ENCODE measurements at regions not wholly inside any gene's neighbourhood (a gene's known extent, or its start where the extent isn't known, plus 50 kb on each side); places are given as distances from the start of the nearest gene placed in this dataset.

DNA sequence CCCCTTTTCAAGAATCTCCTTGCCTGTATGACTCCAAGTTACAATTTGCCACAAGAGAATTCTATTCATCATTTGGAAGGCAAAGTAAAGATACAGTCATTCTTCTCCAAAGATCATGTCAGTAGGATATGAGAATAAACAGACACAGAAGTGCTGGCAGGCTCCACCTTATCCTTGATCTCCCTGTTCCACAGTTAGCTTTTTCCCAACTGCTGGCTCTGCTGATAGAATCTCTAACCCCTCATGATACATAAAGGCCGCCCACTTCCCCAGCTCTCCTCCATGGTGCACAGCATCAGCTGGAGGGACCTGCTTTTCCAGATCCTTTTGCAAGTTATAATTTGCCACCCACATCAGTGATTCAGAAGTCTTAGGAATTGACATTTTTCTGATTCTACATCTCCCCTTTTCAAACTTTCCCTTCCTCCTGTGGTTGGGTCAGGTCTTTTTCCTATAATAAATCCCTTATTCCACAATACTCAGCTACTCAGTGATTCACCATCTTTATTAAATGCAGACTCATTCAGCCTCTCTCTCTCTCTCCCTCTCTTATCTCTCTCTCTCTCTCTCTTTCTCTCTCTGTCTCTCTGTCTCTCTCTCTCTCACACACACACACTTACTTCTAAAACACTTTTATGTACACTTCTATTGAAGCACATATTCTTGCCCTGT is 465.4 kb downstream of the GBE1 start:
- Mint-ChIP-seq H3K27me3 (no peaks in the 10 kb centered on the region), H3K4me3 (no peak overlapping the region), H3K4me1 (no peaks in the 10 kb centered on the region), H3K36me3 (no peaks in the 10 kb centered on the region), H3K27ac (no peak overlapping the region), H3K9me3 (peaks cover 2% of the 10 kb centered on the region)
- ATAC-seq (ENCODE audit: low read depth) (no peak), DNase-seq (no peak)
- POLR2A ChIA-PET: no interaction called here

DNA sequence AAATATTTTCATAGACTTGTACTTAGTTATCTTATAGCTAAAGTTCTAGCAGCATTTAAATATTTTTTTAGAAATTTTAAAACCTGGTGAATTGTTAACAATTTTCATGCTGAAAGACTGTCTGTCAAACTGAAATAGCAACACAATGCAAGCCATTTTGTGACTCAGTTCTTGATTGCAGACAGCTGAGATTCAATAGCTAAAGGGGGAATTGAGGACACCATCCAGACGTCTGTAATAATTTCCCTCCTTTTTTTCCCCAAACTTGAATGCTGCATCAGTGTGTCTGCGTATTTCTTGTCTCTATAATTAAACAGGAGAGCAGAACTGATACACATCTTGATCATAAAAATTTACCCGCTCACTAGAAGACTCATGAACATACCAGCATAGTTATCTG is 468.3 kb downstream of the GBE1 start:
- no peak for DNase-seq
- Mint-ChIP-seq H3K9me3 (peaks cover 2% of the 10 kb centered on the region), H3K27me3 (no peaks in the 10 kb centered on the region), H3K4me3 (no peak overlapping the region), H3K36me3 (no peaks in the 10 kb centered on the region), H3K27ac (no peak overlapping the region), H3K4me1 (no peaks in the 10 kb centered on the region)
- POLR2A ChIA-PET: no interaction called here
- no peak for ATAC-seq (ENCODE audit: low read depth)

DNA sequence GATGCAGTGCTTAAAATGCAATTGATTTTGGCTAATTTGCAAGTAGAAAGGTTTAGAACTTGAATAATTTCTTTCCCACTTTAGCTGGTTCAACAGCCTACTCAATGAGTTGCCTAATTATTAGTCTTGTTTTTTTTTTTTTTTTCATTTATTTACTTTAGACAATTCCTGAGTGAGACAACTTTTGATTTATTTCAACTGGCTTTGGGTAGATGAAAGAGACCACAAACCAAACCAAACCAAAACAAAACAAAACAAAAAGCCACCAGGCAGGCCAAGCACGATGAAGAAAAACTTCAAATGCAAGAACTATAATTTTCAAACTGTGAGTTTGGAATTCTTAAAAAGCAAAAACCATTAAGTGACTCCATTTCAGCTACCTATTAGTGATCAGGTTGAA is 469.9 kb downstream of the GBE1 start:
- Mint-ChIP-seq H3K4me3 (no peak overlapping the region), H3K9me3 (peaks cover 2% of the 10 kb centered on the region), H3K27me3 (no peaks in the 10 kb centered on the region), H3K36me3 (no peaks in the 10 kb centered on the region), H3K27ac (no peak overlapping the region), H3K4me1 (no peaks in the 10 kb centered on the region)
- DNase-seq: no peak
- POLR2A ChIA-PET: no interaction called here
- no peak for ATAC-seq (ENCODE audit: low read depth)

DNA sequence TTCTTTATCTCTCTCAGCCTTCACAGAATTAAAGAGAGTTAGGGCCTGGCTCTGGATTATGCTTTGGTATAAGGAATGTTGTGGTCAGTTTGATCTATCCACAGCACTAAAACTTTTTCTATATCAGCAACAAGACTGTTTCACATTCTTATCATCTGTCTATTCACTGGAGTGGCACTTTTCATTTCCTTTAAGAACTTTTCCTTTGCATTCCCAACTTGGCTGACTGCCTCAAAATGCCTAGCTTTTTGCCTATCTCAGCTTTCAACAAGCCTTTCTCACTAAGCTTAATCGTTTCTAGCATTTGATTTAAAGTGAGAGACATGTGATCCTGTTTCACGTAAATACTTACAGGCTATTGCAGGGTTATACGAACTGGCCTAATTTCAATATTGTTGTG is 471.8 kb downstream of the GBE1 start:
- Mint-ChIP-seq H3K4me1 (no peaks in the 10 kb centered on the region), H3K9me3 (peaks cover 2% of the 10 kb centered on the region), H3K27me3 (no peaks in the 10 kb centered on the region), H3K4me3 (no peak overlapping the region), H3K36me3 (no peaks in the 10 kb centered on the region), H3K27ac (no peak overlapping the region)
- ATAC-seq (ENCODE audit: low read depth) (no peak), DNase-seq (no peak)
- POLR2A ChIA-PET: no interaction called here

DNA sequence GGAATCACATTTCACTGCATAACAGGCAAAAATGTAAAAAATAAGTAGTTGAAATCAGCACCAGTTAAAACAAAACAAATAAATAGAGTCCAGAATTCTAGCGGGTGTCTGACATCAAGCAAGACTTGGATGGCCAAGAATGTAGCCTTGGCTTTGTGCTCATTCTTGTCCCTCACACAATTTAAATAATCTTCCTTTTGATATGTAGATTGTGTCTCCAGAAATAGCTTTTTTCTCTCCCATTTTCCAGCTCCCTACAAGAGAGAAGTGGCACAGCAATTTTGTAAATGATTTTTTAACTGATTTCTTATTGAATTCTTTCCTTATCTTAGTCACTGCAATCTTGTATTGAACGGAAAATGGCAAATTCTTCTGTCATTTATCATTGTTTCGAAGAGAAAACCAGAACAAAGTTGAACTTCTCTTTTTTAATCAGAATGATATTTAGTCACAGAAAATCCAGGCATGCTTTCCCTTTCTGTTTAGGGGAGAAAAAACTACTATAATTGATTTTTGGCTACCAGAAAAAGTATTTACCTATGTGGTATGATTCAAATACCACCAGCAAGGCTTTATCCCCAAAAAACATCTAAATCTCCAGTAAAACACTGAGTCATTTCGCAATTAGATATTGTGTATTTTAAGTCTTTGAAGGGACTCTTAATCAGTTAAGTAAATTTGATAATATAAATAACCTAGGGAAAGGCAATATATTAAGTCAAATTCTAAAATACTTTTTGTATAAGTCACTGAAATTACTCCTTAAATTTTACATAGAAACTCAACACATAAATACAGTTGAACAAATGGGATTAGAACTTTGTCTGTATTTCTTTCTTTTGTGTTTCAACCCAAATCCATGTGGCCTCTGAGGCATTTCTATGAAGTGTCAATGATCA is 481.7 kb downstream of the GBE1 start:
- no peak for DNase-seq
- Mint-ChIP-seq H3K9me3 (peaks cover 3% of the 10 kb centered on the region), H3K4me1 (no peaks in the 10 kb centered on the region), H3K27ac (no peak overlapping the region), H3K4me3 (no peak overlapping the region), H3K36me3 (no peaks in the 10 kb centered on the region), H3K27me3 (no peaks in the 10 kb centered on the region)
- POLR2A ChIA-PET: no interaction called here
- no peak for ATAC-seq (ENCODE audit: low read depth)

DNA sequence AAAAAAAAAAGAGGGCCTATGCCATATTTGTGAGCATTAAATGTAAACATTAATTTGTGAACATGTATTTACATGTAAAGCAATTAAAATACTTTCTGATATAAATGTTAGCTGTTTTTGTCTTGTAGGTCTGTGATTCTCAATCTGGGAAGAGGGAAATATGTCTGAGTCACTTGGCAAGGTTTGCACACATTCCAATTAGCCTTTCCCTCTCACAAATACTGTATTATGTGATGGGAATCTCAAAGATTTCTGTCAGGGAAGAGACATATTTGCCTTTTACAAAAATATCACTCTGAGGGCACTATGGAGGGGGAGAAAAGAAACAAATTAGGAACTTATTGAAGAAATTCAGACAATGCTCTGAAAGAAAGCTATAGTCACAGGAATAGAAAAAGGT is 483.6 kb downstream of the GBE1 start:
- no peaks in the 10 kb centered on the region for H3K36me3 Mint-ChIP-seq
- no peak overlapping the region for H3K27ac Mint-ChIP-seq
- DNase-seq: no peak
- no peak overlapping the region for H3K4me3 Mint-ChIP-seq
- ATAC-seq (ENCODE audit: low read depth): no peak
- H3K4me1 Mint-ChIP-seq: no peaks in the 10 kb centered on the region
- POLR2A ChIA-PET: no interaction called here
- H3K27me3 Mint-ChIP-seq: no peaks in the 10 kb centered on the region
- peaks cover 3% of the 10 kb centered on the region for H3K9me3 Mint-ChIP-seq

DNA sequence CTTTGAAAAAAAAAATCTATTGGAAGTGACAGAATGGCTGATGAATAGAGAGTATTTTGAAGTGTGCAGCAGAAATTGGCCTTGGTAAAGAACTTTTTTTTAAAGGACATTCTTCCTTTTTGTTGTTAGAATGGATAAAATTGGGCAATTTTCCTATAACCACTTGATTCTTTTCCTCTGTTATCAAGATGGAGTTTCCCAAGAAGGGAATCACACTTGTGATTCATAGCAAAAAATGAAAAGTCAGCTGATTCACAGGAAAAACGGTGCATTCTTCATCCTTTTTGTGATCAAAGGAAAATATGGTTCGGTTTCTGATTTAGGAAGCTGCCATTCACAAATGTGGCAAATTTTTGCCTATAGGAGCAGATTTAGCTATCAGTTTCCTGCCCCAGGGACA is 486.8 kb downstream of the GBE1 start:
- no peak overlapping the region for H3K4me3 Mint-ChIP-seq
- no peak for ATAC-seq (ENCODE audit: low read depth)
- POLR2A ChIA-PET: no interaction called here
- H3K36me3 Mint-ChIP-seq: no peaks in the 10 kb centered on the region
- no peaks in the 10 kb centered on the region for H3K4me1 Mint-ChIP-seq
- no peak overlapping the region for H3K27ac Mint-ChIP-seq
- no peak for DNase-seq
- no peaks in the 10 kb centered on the region for H3K27me3 Mint-ChIP-seq
- no peaks in the 10 kb centered on the region for H3K9me3 Mint-ChIP-seq

DNA sequence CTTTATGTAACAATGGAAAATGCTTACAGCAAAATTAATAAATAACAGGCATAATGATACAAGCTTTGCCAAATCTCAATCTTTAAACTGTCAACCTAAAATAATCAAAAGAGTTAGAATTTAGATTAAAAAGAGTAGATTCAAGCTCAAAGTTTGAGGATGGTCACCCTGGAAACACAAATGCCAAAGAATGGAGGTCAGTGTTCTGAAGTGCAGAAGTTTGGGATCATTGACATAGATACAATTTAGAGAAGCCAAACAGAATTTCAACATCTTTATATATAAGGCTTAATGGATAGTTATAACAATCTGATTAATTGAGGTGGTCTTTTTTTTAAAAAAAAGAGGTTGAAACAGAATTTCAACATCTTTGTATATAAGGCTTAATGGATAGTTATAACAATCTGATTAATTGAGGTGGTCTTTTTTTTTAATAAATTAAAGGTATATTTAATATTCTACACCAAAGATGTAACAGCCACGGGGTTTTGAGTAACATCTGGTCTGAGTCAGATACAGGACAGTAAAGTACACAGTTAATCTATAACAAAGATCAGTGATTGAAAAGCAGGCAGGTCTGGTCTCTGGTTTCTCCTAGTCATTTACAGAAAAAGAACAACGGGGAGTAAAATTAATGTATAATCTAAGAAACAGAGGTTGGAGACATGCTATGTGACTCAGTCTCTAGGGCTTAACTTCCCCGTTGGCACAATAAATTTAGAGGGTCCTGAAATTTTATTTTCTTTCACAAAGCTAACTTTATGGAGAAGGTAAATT is 490.7 kb downstream of the GBE1 start:
- Mint-ChIP-seq H3K4me1 (no peaks in the 10 kb centered on the region), H3K27me3 (no peaks in the 10 kb centered on the region), H3K36me3 (no peaks in the 10 kb centered on the region), H3K4me3 (no peak overlapping the region), H3K27ac (no peak overlapping the region), H3K9me3 (no peaks in the 10 kb centered on the region)
- POLR2A ChIA-PET: no interaction called here
- DNase-seq: no peak
- ATAC-seq (ENCODE audit: low read depth): no peak

DNA sequence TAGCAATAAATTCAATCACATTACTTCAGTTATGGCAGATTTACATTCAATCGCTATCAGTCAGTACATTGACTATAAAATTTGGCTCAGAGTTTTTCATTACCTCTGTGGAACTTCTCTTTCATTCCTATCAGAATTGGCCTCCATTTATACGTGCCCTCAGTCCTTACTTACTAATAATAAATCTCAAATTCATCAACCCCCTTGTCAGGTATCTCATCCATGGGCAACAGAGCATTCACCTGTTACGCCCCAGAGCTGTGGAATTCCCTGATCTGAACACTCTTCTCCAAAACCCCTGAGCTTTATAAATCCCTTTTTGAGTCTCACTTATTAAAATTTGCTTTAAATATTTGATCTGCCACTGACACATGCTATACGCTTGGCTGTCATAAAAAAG is 492.9 kb downstream of the GBE1 start:
- no peak for ATAC-seq (ENCODE audit: low read depth)
- no peaks in the 10 kb centered on the region for H3K36me3 Mint-ChIP-seq
- H3K9me3 Mint-ChIP-seq: no peaks in the 10 kb centered on the region
- no peak for DNase-seq
- H3K4me1 Mint-ChIP-seq: no peaks in the 10 kb centered on the region
- no peaks in the 10 kb centered on the region for H3K27me3 Mint-ChIP-seq
- no peak overlapping the region for H3K4me3 Mint-ChIP-seq
- H3K27ac Mint-ChIP-seq: no peak overlapping the region
- POLR2A ChIA-PET: no interaction called here

DNA sequence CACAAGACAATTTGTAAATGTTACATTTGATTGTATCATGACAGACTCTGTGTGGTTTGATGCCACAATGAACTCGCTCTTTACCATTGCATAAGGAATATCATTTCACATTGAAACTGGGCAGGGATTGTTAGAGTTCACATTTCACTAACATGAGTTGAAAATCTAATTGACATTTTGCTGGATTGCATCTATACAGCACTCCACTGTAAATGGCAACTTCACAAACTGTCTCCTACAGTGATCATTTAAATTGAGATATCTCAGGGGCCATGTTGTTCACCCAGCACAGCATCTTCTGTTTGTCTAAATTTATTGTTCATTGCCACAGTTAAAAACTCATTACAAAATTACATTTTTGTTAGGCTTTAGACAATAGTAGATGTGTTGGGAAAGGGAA is 499.4 kb downstream of the GBE1 start:
- Mint-ChIP-seq H3K27me3 (no peaks in the 10 kb centered on the region), H3K4me3 (no peak overlapping the region), H3K4me1 (no peaks in the 10 kb centered on the region)

DNA sequence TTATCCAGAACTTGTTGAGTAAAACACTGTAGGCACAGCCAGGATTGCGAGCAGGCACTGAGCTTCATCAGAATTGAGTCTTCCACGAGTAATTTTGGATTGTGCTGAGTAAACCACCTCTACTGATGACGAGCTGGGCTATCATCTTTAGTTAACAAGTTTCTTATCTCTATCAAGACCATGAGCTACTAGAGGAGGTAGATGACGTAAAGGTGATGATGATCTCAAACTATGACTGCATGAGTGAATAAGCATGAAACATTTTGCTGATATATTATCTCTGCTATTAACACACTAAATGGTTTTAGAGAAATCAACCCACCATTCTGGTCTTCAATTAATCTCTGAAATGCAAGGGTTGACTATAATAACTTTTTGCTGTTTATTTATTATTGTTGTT is 506.0 kb downstream of the GBE1 start:
- H3K4me1 Mint-ChIP-seq: no peaks in the 10 kb centered on the region
- H3K9me3 Mint-ChIP-seq: no peaks in the 10 kb centered on the region
- ATAC-seq (ENCODE audit: low read depth) (no peak), DNase-seq (no peak)
- POLR2A ChIA-PET: no interaction called here
- no peak overlapping the region for H3K4me3 Mint-ChIP-seq
- no peaks in the 10 kb centered on the region for H3K36me3 Mint-ChIP-seq
- H3K27ac Mint-ChIP-seq: no peak overlapping the region
- no peaks in the 10 kb centered on the region for H3K27me3 Mint-ChIP-seq

More for the DNA sequence above, 499.4 kb downstream of the GBE1 start:
- H3K27ac Mint-ChIP-seq: no peak overlapping the region
- no peaks in the 10 kb centered on the region for H3K9me3 Mint-ChIP-seq
- H3K36me3 Mint-ChIP-seq: no peaks in the 10 kb centered on the region
- DNase-seq: no peak
- ATAC-seq (ENCODE audit: low read depth): no peak
- POLR2A ChIA-PET: no interaction called here

DNA sequence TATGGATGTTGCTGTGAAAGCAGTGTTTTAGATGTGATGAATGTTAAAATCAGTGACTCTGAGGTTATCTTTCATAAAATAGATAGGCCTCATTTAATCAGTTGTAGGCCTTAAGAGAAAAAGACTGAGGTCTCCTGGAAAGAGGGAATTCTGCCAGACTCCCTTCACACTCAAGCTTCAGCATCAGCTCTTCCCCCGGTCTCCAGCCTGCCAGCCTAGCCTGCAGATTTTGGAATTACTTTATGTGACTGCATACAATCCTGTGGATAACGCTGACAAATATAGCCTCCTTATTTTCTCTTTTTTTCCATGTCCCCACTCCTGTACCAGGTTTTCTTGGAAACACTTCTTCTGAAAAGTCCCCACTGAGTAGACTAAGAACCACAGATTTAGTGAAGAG is 510.3 kb downstream of the GBE1 start:
- Mint-ChIP-seq H3K4me1 (no peaks in the 10 kb centered on the region), H3K4me3 (no peak overlapping the region), H3K36me3 (no peaks in the 10 kb centered on the region), H3K27ac (no peak overlapping the region), H3K9me3 (no peaks in the 10 kb centered on the region), H3K27me3 (no peaks in the 10 kb centered on the region)
- no peak for ATAC-seq (ENCODE audit: low read depth)
- POLR2A ChIA-PET: no interaction called here
- no peak for DNase-seq

DNA sequence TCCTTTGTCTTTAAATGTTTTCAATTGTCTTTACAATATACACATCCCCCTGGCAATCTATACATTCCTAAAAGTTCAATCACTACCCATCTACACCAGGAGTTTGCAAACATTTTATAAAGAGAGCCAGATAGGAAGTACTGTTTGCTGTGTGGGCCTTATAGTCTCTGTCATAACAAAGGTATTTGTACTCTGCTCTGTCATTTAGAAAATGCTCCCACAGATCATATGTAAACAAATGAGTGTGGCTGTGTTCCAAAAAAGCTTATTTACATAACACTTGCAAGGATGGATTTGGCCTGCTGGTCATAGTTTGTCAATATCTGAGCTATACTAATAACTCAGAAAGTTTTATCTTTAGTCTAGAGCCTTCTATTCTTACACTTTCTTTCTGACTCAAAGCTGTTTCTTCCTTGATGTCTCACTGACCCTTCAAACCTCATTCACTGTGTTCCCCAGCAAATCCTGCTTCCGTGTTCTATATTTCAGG is 511.9 kb downstream of the GBE1 start:
- Mint-ChIP-seq H3K4me1 (no peaks in the 10 kb centered on the region), H3K27ac (no peak overlapping the region), H3K27me3 (no peaks in the 10 kb centered on the region), H3K9me3 (no peaks in the 10 kb centered on the region), H3K36me3 (no peaks in the 10 kb centered on the region), H3K4me3 (no peak overlapping the region)
- POLR2A ChIA-PET: no interaction called here
- DNase-seq (no peak), ATAC-seq (ENCODE audit: low read depth) (no peak)

DNA sequence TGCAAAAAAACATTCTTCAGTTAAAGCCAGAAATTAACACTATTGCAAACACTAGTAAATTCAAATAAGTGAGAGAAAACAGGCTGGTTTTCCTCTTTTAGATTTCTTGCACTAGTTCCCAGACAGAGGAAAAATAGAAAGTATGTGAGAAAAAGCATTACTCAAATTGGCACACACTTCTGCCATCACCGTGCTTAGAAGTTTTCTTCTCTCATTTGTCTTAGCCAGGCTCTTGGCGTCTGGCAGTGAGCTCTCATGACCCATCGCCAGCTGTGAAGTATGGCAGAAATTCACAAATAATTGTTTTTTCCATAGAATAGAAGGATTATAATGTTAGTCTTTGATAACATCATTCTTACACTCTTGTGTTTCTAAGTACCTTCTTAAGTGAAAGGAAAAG is 515.9 kb downstream of the GBE1 start:
- no peaks in the 10 kb centered on the region for H3K4me1 Mint-ChIP-seq
- H3K27me3 Mint-ChIP-seq: no peaks in the 10 kb centered on the region
- no peak overlapping the region for H3K27ac Mint-ChIP-seq
- ATAC-seq (ENCODE audit: low read depth): no peak
- no peaks in the 10 kb centered on the region for H3K9me3 Mint-ChIP-seq
- DNase-seq: no peak
- H3K4me3 Mint-ChIP-seq: no peak overlapping the region
- no peaks in the 10 kb centered on the region for H3K36me3 Mint-ChIP-seq
- POLR2A ChIA-PET: no interaction called here
